GM12878 (cell line): ENCODE measurements at regions not wholly inside any gene's neighbourhood (a gene's known extent, or its start where the extent isn't known, plus 50 kb on each side); places are given as distances from the start of the nearest gene placed in this dataset.

Source experiments
- HDAC2 ChIP-seq: fragments of 200-600 bp; sonication (generic); IDR thresholded peaks from 2 replicates; pipeline ENCODE4 v1.6.1; 2017
- RAD21 ChIP-seq: IDR thresholded peaks from 2 replicates; pipeline ENCODE4 v1.6.1; 2011; ENCODE audit warnings: mild to moderate bottlenecking, low read depth, low read length, moderate library complexity; ENCODE audit not compliant: insufficient read depth

DNA sequence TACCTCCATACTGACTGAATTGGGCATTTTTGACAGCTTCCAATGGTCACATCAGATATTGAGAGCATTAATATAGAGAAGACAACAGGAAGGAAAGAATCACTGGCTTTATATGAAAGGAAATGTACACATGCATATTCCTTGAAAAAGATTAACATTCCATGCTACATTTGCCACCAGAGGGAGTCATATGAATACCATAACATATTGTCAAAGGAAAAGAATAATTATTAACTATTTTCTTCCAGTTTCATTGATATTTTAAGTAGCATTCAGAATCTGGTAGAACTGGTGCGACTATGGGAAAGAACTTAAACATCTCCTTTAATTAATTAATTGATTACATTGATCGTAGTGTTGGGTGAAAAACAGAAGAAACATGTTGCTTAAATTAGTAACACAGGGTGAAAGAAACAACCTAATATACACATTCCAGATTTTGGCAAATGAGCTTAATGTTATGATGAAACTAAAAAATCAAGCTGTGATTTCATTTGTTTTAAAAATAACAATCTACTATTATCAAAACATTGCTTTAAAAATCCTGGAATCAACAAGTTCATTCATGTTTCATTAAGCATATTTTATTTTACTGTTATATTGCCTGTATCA is 71.5 kb downstream of the GPR85 start:
- TF ChIP-seq HDAC2 (no peak), RAD21 (0 out of 2 replicates have a peak, but pooled peaks have one; percentile 18)
